NCI-H2171 treated with DMSO at 0.1 percent for 48 hours (cell line): ENCODE measurements at regions not wholly inside any gene's neighbourhood (a gene's known extent, or its start where the extent isn't known, plus 50 kb on each side); places are given as distances from the start of the nearest gene placed in this dataset.
A peak's percentile ranks its signal among the peaks of the same experiment; 100 is the strongest.

Source experiments
- DNase-seq: peaks from one replicate; lab custom pipeline; 2025; lab: John Stamatoyannopoulos, UW

- peak; percentile 54 for DNase-seq
Observed at GRCh38 chr2:45301307-45302277, 292.3 kb upstream of the SIX2 start.

GRCh38 chr2:45300026-45300750 is 290.9 kb upstream of the SIX2 start:
- no peak for DNase-seq

- DNase-seq: no peak
Observed at GRCh38 chr2:45299361-45299760, 290.1 kb upstream of the SIX2 start.

- DNase-seq: no peak
Observed at GRCh38 chr2:45293182-45293581, 283.9 kb upstream of the SIX2 start.

GRCh38 chr2:45291296-45291701 is 282.0 kb upstream of the SIX2 start:
- no peak for DNase-seq

GRCh38 chr2:45289997-45290709 is 280.9 kb upstream of the SIX2 start:
- DNase-seq: no peak

- no peak for DNase-seq
Observed at GRCh38 chr2:45288532-45289417, 279.5 kb upstream of the SIX2 start.

GRCh38 chr2:45287045-45287444 is 277.8 kb upstream of the SIX2 start:
- peak; percentile 38 for DNase-seq

- no peak for DNase-seq
Observed at GRCh38 chr2:45285771-45286390, 276.6 kb upstream of the SIX2 start.

- no peak for DNase-seq
Observed at GRCh38 chr2:45285311-45285710, 276.1 kb upstream of the SIX2 start.

- no peak for DNase-seq
Observed at GRCh38 chr2:45284621-45284995, 275.4 kb upstream of the SIX2 start.

- no peak for DNase-seq
Observed at GRCh38 chr2:45283764-45284620, 274.7 kb upstream of the SIX2 start.

GRCh38 chr2:45282646-45283045 is 273.4 kb upstream of the SIX2 start:
- no peak for DNase-seq

GRCh38 chr2:45281311-45281710 is 272.1 kb upstream of the SIX2 start:
- DNase-seq: no peak

- DNase-seq: no peak
Observed at GRCh38 chr2:45280794-45281193, 271.5 kb upstream of the SIX2 start.

GRCh38 chr2:45279356-45279755 is 270.1 kb upstream of the SIX2 start:
- DNase-seq: no peak

GRCh38 chr2:45278365-45279078 is 269.3 kb upstream of the SIX2 start:
- no peak for DNase-seq

- DNase-seq: no peak
Observed at GRCh38 chr2:45276914-45277313, 267.7 kb upstream of the SIX2 start.

- DNase-seq: no peak
Observed at GRCh38 chr2:45275806-45276205, 266.6 kb upstream of the SIX2 start.
